ENCODE measurements at regions not wholly inside any gene's neighbourhood (a gene's known extent, or its start where the extent isn't known, plus 50 kb on each side); places are given as distances from the start of the nearest gene placed in this dataset.
"Not testable (repeated sequence)": the region's sequence is repeated elsewhere in the genome, so short reads cannot be mapped to it uniquely, and the experiment has no call there.

GRCh38 chr4:49126858-49127257 lies 140.8 kb downstream of the CWH43 start:
- TF ChIP-seq CTCF (conservative IDR thresholded peaks at IDR 0.05; ENCODE audit: low read depth, low read length); EZH2 (IDR thresholded peaks at IDR 0.05; ENCODE audit: borderline replicate concordance, low read depth, low read length, poor library complexity, severe bottlenecking): not testable (repeated sequence)
